HEK293T (cell line): ENCODE measurements at regions not wholly inside any gene's neighbourhood (a gene's known extent, or its start where the extent isn't known, plus 50 kb on each side); places are given as distances from the start of the nearest gene placed in this dataset.
"Not testable (repeated sequence)": the region's sequence is repeated elsewhere in the genome, so short reads cannot be mapped to it uniquely, and the experiment has no call there.

Source experiments
- ARNT ChIP-seq: fragments of 450-650 bp; IDR thresholded peaks from 2 replicates; pipeline ENCODE4 v1.6.1; 2017; ENCODE audit warnings: mild to moderate bottlenecking
- BHLHE40 ChIP-seq: fragments of 450-650 bp; IDR thresholded peaks from 2 replicates; pipeline ENCODE4 v1.6.1; 2016; ENCODE audit warnings: mild to moderate bottlenecking, moderate library complexity, borderline replicate concordance
- ELF4 ChIP-seq: fragments of 450-650 bp; IDR thresholded peaks from 2 replicates; pipeline ENCODE4 v1.6.1; 2017; ENCODE audit warnings: antibody characterized with exemption
- FOXM1 ChIP-seq: fragments of 450-650 bp; IDR thresholded peaks from 2 replicates; pipeline ENCODE4 v1.6.1; 2017; ENCODE audit warnings: mild to moderate bottlenecking, borderline replicate concordance
- HDGF ChIP-seq: fragments of 450-650 bp; IDR thresholded peaks from 2 replicates; pipeline ENCODE4 v1.6.1; 2017; ENCODE audit warnings: antibody characterized with exemption, borderline replicate concordance
- L3MBTL2 ChIP-seq: fragments of 450-650 bp; conservative IDR thresholded peaks from 2 replicates; pipeline ENCODE4 v1.6.1; 2016; ENCODE audit warnings: mild to moderate bottlenecking
- LEF1 ChIP-seq: fragments of 450-650 bp; IDR thresholded peaks from 2 replicates; pipeline ENCODE4 v1.6.1; 2017; ENCODE audit warnings: mild to moderate bottlenecking, borderline replicate concordance
- NFRKB ChIP-seq: fragments of 450-650 bp; IDR thresholded peaks from 2 replicates; pipeline ENCODE4 v1.6.1; 2016; ENCODE audit warnings: mild to moderate bottlenecking, moderate library complexity
- PKNOX1 ChIP-seq: fragments of 450-650 bp; IDR thresholded peaks from 2 replicates; pipeline ENCODE4 v1.6.1; 2016
- SUZ12 ChIP-seq: fragments of 450-650 bp; IDR thresholded peaks from 2 replicates; pipeline ENCODE4 v1.6.1; 2016; ENCODE audit warnings: mild to moderate bottlenecking
- TARDBP ChIP-seq: fragments of 450-650 bp; IDR thresholded peaks from 2 replicates; pipeline ENCODE4 v1.6.1; 2016
- ZNF384 ChIP-seq: fragments of 450-650 bp; IDR thresholded peaks from 2 replicates; pipeline ENCODE4 v1.6.1; 2016

GRCh38 chr12:8373744-8374143, 82.0 kb upstream of the CLEC6A start:
- TF ChIP-seq TARDBP, L3MBTL2, NFRKB, HDGF, LEF1, PKNOX1, ARNT, ELF4, SUZ12, BHLHE40, FOXM1: not testable (repeated sequence)
- peak; percentile 72 for TF ChIP-seq ZNF384
